KMS-11 (cell line): ENCODE measurements at regions not wholly inside any gene's neighbourhood (a gene's known extent, or its start where the extent isn't known, plus 50 kb on each side); places are given as distances from the start of the nearest gene placed in this dataset.

Experiments
- H2AFZ ChIP-seq: fragments of 200-600 bp; sonication (generic); 2 replicates; pipeline ENCODE4 v1.6.1; 2016; ENCODE audit warnings: antibody characterized with exemption, mixed run types, low read depth
- H3K27ac ChIP-seq: fragments of 200-600 bp; sonication (generic); 2 replicates; pipeline ENCODE4 v1.6.1; 2016; ENCODE audit warnings: mild to moderate bottlenecking, mixed run types
- H3K27me3 ChIP-seq: fragments of 200-600 bp; sonication (generic); 2 replicates; pipeline ENCODE4 v1.6.1; 2017; ENCODE audit warnings: mild to moderate bottlenecking, low read depth, mixed run types, moderate library complexity; ENCODE audit not compliant: insufficient read depth
- H3K36me3 ChIP-seq: fragments of 200-600 bp; sonication (generic); 2 replicates; pipeline ENCODE4 v1.6.1; 2017; ENCODE audit warnings: mild to moderate bottlenecking, mixed run types; ENCODE audit not compliant: insufficient read depth
- H3K4me1 ChIP-seq: fragments of 200-600 bp; sonication (generic); 2 replicates; pipeline ENCODE4 v1.6.1; 2016; ENCODE audit warnings: mild to moderate bottlenecking, low read depth, mixed run types; ENCODE audit not compliant: poor library complexity, severe bottlenecking
- H3K4me2 ChIP-seq: fragments of 200-600 bp; sonication (generic); 2 replicates; pipeline ENCODE4 v1.7.0; 2016; ENCODE audit warnings: mild to moderate bottlenecking, mixed run types
- H3K4me3 ChIP-seq: fragments of 200-600 bp; sonication (generic); IDR thresholded peaks from 2 replicates; pipeline ENCODE4 v1.6.1; 2017; ENCODE audit warnings: low read depth, low read length, mixed read lengths; ENCODE audit not compliant: insufficient read depth
- H3K79me2 ChIP-seq: fragments of 200-600 bp; sonication (generic); 2 replicates; pipeline ENCODE4 v1.6.1; 2016; ENCODE audit warnings: low read depth, mixed run types; ENCODE audit not compliant: insufficient read depth
- H3K9ac ChIP-seq: fragments of 200-600 bp; sonication (generic); 2 replicates; pipeline ENCODE4 v1.6.1; 2016; ENCODE audit warnings: mild to moderate bottlenecking, mixed run types
- H4K20me1 ChIP-seq: fragments of 200-600 bp; sonication (generic); 2 replicates; pipeline ENCODE4 v1.6.1; 2016; ENCODE audit warnings: mild to moderate bottlenecking, mixed run types; ENCODE audit not compliant: insufficient read depth
- CTCF ChIP-seq: fragments of 200-600 bp; sonication (generic); conservative IDR thresholded peaks from 2 replicates; pipeline ENCODE4 v1.6.1; 2017; ENCODE audit warnings: low read depth, mild to moderate bottlenecking, antibody characterized with exemption, low read length, moderate library complexity, mixed read lengths

- no peaks in the 10 kb centered on the region for H3K36me3 ChIP-seq
- H3K4me1 ChIP-seq: no peaks in the 10 kb centered on the region
- no peak overlapping the region for H3K9ac ChIP-seq
- H4K20me1 ChIP-seq: no peaks in the 10 kb centered on the region
- H2AFZ ChIP-seq: no peak overlapping the region
- H3K27ac ChIP-seq: no peak overlapping the region
- TF ChIP-seq CTCF: no peak
- H3K79me2 ChIP-seq: no peaks in the 10 kb centered on the region
- no peak overlapping the region for H3K4me3 ChIP-seq
- H3K27me3 ChIP-seq: no peaks in the 10 kb centered on the region
- H3K4me2 ChIP-seq: no peak overlapping the region
These were observed 437.2 kb downstream of the HS3ST3B1 start for GRCh38 chr17:14737984-14738651.

GRCh38 chr17:14736631-14737030 is 435.8 kb downstream of the HS3ST3B1 start:
- no peak overlapping the region for H3K27ac ChIP-seq
- no peak overlapping the region for H3K9ac ChIP-seq
- no peaks in the 10 kb centered on the region for H3K36me3 ChIP-seq
- H3K79me2 ChIP-seq: no peaks in the 10 kb centered on the region
- no peak overlapping the region for H3K4me2 ChIP-seq
- H3K27me3 ChIP-seq: no peaks in the 10 kb centered on the region
- H2AFZ ChIP-seq: no peak overlapping the region
- no peak for TF ChIP-seq CTCF
- no peaks in the 10 kb centered on the region for H4K20me1 ChIP-seq
- no peaks in the 10 kb centered on the region for H3K4me1 ChIP-seq
- no peak overlapping the region for H3K4me3 ChIP-seq

GRCh38 chr17:14733376-14733775 is 432.5 kb downstream of the HS3ST3B1 start:
- Histone ChIP-seq H4K20me1 (no peaks in the 10 kb centered on the region), H3K4me3 (no peak overlapping the region), H3K4me1 (no peaks in the 10 kb centered on the region), H3K27me3 (no peaks in the 10 kb centered on the region), H3K27ac (no peak overlapping the region), H2AFZ (no peak overlapping the region), H3K4me2 (no peak overlapping the region), H3K36me3 (no peaks in the 10 kb centered on the region), H3K79me2 (no peaks in the 10 kb centered on the region), H3K9ac (no peak overlapping the region)
- no peak for TF ChIP-seq CTCF

- Histone ChIP-seq H4K20me1 (no peaks in the 10 kb centered on the region), H2AFZ (no peak overlapping the region), H3K36me3 (no peaks in the 10 kb centered on the region), H3K79me2 (no peaks in the 10 kb centered on the region), H3K4me1 (no peaks in the 10 kb centered on the region), H3K9ac (no peak overlapping the region), H3K4me3 (no peak overlapping the region), H3K27me3 (no peaks in the 10 kb centered on the region), H3K27ac (no peak overlapping the region), H3K4me2 (no peak overlapping the region)
- TF ChIP-seq CTCF: no peak
These were observed 431.3 kb downstream of the HS3ST3B1 start for GRCh38 chr17:14732211-14732610.
